ENCODE measurements at regions not wholly inside any gene's neighbourhood (a gene's known extent, or its start where the extent isn't known, plus 50 kb on each side); places are given as distances from the start of the nearest gene placed in this dataset.

- H3K4me3 ChIP-seq (ENCODE audit: low read depth, low read length): no peak overlapping the region
- no peaks in the 10 kb centered on the region for H3K27me3 ChIP-seq
- no peaks in the 10 kb centered on the region for H3K9me3 ChIP-seq
- H3K4me1 ChIP-seq: no peaks in the 10 kb centered on the region
- no peak for DNase-seq
- no peak for TF ChIP-seq CTCF (IDR thresholded peaks at IDR 0.05; ENCODE audit: low read depth, low read length)
- no peaks in the 10 kb centered on the region for H3K36me3 ChIP-seq
These were observed 170.8 kb downstream of the TMX1 start for GRCh38 chr14:51410897-51411296.

- no peak for TF ChIP-seq CTCF (IDR thresholded peaks at IDR 0.05; ENCODE audit: low read depth, low read length)
- Histone ChIP-seq H3K4me3 (ENCODE audit: low read depth, low read length) (no peak overlapping the region), H3K27me3 (no peaks in the 10 kb centered on the region), H3K36me3 (no peaks in the 10 kb centered on the region), H3K9me3 (peaks cover 4% of the 10 kb centered on the region), H3K4me1 (peaks cover under 1% of the 10 kb centered on the region; the same call in 1 of the 2 replicates)
- DNase-seq: no peak
These were observed 179.6 kb downstream of the TMX1 start for GRCh38 chr14:51419685-51420084.

GRCh38 chr14:51422704-51423103 lies 182.7 kb downstream of the TMX1 start:
- no peak for TF ChIP-seq CTCF (IDR thresholded peaks at IDR 0.05; ENCODE audit: low read depth, low read length)

GRCh38 chr14:51424041-51424440 lies 184.0 kb downstream of the TMX1 start:
- Histone ChIP-seq H3K36me3 (no peaks in the 10 kb centered on the region), H3K4me3 (ENCODE audit: low read depth, low read length) (no peak overlapping the region), H3K9me3 (no peaks in the 10 kb centered on the region), H3K4me1 (peaks cover 2% of the 10 kb centered on the region; the same call in 1 of the 2 replicates), H3K27me3 (no peaks in the 10 kb centered on the region)
- TF ChIP-seq CTCF (IDR thresholded peaks at IDR 0.05; ENCODE audit: low read depth, low read length): no peak
- DNase-seq: no peak

More at GRCh38 chr14:51422704-51423103, 182.7 kb downstream of the TMX1 start:
- DNase-seq: no peak
- no peaks in the 10 kb centered on the region for H3K36me3 ChIP-seq
- H3K4me3 ChIP-seq (ENCODE audit: low read depth, low read length): no peak overlapping the region
- H3K4me1 ChIP-seq: peaks cover 2% of the 10 kb centered on the region; the same call in 1 of the 2 replicates
- peaks cover 4% of the 10 kb centered on the region for H3K9me3 ChIP-seq
- no peaks in the 10 kb centered on the region for H3K27me3 ChIP-seq

- H3K9me3 ChIP-seq: no peaks in the 10 kb centered on the region
- DNase-seq: no peak
These were observed 184.7 kb downstream of the TMX1 start for GRCh38 chr14:51424561-51425251.

More at GRCh38 chr14:51424561-51425251, 184.7 kb downstream of the TMX1 start:
- Histone ChIP-seq H3K4me1 (peaks cover 2% of the 10 kb centered on the region; the same call in 1 of the 2 replicates), H3K4me3 (ENCODE audit: low read depth, low read length) (no peak overlapping the region), H3K36me3 (no peaks in the 10 kb centered on the region), H3K27me3 (no peaks in the 10 kb centered on the region)
- no peak for TF ChIP-seq CTCF (IDR thresholded peaks at IDR 0.05; ENCODE audit: low read depth, low read length)

Measured in BE2C (cell line).